ENCODE measurements at regions not wholly inside any gene's neighbourhood (a gene's known extent, or its start where the extent isn't known, plus 50 kb on each side); places are given as distances from the start of the nearest gene placed in this dataset.

DNA sequence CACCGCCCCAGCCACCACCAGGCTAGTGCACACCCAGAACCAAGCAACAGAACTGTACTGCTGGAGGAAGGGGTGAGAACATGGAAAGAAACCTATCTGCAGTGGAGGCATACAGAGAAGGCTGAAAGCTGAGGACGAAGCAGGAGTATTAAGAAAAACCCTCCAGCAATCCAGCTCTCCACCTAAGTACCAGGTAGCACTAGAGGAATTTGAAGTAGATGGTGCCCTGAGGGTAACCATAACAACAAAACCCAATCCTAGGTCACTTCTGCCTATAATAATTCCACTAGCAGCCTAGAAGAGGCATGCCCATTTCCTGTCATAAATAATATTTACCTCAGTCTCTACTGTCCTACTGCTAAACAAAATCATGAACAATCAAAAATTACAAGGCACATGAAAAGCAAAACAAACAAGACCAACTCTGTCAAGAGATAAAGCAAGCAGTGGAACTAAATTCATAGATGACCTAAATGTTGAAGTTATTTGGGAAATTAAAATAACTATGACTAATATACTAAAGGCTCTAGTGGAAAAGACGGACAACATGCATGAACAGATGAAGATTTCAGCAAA is 51.1 kb downstream of the HYCC1 start:
- no peak for DNase-seq

DNA sequence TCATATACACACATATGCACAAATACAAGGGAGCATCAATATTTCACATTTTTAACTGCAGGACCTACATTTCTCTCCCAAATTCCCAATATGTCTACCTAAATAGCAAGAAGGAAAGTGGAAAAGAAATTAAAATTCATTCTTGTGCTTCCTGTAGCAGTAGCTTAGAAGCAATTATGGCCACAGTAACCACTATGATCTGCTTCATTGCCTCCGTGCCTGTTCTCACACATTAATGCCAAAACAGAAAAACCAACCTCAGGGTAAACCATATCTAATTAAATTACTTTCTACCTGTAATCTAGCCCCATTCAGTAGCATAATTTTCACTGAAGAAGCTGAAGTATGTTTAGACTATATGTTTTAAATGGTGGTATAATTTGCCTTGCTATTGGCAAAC is 55.2 kb downstream of the HYCC1 start:
- DNase-seq = no peak

DNA sequence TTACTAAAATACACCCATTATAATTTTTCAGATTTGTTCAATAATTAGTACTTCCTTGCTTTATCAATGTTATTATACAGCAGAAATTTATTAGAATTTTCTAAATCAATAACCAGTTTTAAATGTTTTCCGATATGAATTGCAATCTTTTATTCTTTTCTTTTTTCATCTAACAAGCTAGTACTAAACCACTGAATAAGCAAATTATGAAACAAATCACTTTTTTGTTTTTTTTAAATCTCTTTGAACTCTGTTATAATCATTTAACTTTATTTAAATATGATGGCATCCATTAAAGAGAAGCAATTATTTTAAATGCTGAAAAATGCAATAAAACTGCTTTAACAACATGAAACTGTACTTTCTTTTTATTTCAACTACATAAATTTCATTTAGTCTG is 59.7 kb downstream of the HYCC1 start:
- no peak for DNase-seq

DNA sequence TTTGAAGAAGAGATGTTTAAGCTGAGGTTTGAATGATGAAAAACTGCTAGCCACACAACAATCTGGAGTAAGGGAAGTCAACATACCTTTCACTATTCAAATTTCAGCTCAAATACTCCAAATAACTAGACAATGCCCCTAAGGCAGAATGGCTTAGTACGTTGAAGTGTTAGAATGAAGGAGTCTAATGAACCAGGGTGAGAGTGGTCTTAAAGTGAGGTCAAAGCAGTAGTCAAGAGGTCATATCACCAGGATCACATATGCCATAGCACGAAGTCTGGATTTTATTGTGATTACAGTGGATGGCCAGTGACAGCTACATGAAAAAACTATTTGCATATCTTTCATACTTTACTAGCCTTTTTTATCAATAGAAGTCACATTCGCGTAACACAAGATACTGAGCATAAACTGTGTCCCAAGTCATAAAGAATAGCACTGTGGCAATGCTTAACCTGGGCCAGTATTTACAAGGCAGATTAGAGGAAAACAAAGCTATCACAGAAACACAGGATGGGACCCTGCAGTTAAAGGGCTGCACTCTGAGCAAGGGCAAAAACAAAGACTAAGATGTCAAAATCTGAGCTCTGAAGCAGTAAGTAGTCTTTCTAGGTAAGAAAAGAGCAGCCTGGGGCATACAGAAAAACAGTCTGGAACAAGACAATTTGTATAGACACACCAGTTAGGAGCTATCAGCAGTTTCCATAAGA is 61.5 kb downstream of the HYCC1 start:
- DNase-seq = no peak

DNA sequence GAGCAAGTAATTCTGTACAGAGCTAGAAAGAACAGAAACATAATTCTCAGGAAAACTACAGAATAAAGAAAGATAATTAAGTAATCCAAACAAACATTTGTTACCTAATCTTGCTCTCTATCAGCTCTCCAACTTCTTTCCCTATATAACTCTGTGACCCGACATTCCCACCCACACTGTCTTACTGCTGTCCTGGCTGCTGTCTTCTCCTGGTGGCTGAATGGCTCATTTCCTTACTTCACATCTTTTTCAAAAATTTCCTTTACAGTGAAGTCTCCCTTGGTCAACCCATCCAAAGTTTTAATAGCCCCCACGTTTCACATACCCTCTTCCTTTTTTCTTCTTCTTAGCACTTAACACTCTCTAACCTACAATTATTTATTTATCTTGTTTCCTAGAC is 64.0 kb downstream of the HYCC1 start:
- no peak for DNase-seq

GRCh38 chr7:22949221-22949620 is 64.7 kb downstream of the HYCC1 start:
- no peak for DNase-seq

GRCh38 chr7:22948770-22949169 is 65.2 kb downstream of the HYCC1 start:
- no peak for DNase-seq

DNA sequence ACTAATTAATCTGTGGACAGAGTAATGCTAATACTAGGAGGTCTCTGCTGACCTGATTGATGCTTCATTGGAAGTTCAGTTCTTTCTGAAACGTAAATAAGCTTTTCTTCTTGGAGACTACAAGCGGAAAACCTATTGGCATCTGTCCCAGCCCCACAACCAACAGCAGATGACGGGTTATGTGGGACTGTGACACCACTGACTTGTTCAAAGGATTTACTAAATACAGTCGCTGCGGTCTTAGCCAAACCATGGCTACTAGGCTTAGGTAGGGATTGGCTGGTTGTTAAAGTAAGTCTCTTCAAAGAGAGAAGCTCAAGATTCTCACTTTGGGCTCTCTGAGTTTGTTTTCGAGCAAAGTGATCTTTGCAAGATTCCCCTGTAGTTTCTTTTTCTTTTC is 68.3 kb downstream of the HYCC1 start:
- DNase-seq = no peak

- DNase-seq = no peak
Measured at GRCh38 chr7:22944510-22944909, 69.4 kb downstream of the HYCC1 start.

- DNase-seq = no peak
Measured at GRCh38 chr7:22944022-22944421, 69.9 kb downstream of the HYCC1 start.

GRCh38 chr7:22942191-22942590 is 71.7 kb downstream of the HYCC1 start:
- no peak for DNase-seq

GRCh38 chr7:22939842-22940241 is 74.1 kb downstream of the HYCC1 start:
- no peak for DNase-seq

DNA sequence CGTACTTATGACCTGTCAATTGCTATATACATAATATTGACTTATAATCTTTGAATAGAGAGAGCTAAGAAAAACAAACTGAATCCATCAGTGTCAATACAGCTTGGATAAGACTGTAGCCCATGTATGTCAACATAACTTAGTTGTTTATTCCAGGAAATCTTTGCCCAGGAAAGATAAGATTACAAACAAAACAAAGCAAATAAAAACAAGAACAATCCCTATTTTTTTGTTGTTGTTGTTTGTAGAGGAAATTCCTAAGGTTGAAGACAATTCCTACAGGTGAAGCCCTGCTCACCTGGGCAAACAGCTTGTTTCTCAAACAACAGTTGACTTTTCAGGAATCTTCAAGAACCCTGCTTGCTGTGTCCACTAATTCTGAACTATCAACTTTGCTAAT is 76.0 kb downstream of the HYCC1 start:
- DNase-seq = no peak

GRCh38 chr7:22936246-22936645 is 77.7 kb downstream of the HYCC1 start:
- no peak for DNase-seq

- no peak for DNase-seq
Measured at GRCh38 chr7:22935269-22935668, 78.7 kb downstream of the HYCC1 start.

- no peak for DNase-seq
Measured at GRCh38 chr7:22934473-22935065, 79.4 kb downstream of the HYCC1 start.

DNA sequence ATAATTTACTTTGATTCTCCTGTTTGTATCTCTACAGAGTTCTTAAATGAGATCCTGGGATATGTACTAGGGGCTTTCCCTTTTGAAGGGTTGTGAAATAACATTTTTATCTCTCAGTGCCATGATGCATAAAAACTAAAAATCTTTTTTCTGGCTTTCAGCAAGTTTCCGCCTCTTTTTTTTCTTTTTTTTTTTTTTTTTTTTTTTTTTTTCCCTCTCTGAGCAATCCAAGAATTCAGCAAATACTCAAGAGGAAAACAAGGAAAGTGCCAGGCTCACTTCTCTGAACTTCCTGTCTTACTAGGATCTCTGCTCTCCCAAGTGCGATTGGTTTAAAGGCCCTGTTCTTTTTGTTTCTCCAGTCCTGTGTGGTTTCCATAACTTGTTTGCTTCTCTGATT is 79.9 kb downstream of the HYCC1 start:
- no peak for DNase-seq

GRCh38 chr7:22932896-22933295 is 81.0 kb downstream of the HYCC1 start:
- no peak for DNase-seq

DNA sequence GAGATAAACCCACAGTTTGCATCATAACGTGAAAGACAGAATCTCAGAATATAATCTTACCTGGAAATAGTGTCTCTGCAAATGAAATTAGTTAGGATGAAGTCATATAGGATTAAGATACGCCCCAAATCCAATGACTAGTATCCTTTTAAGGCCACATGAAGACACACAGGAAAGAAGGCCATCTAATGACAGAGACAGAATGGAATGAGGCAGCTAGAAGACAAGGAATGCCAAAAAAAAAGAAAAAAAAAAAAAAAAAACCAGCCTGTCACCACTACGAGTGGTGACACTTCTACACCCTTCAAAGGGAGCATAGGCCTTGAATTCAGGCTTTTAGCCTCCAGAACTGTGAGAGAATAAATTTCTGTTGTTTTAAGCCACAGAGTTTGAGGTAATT is 82.9 kb downstream of the HYCC1 start:
- DNase-seq = no peak

DNA sequence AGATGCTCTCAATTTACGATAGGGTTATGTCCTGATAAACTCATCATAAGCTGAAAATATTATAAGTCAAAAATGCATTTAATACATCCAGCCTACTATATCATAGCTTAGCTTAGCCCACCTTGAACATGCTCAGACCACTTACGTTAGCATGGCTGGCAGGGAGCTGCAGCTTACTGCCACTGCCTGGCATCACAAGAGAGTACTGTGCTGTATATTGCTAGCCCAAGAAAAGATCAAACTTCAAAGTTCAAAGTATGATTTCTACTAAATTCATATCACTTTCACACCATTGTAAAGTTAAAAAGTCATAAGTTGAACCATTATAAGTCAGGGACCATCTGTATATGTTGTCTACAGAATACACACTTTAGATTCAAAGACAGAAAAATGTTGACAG is 91.6 kb downstream of the HYCC1 start:
- no peak for DNase-seq

DNA sequence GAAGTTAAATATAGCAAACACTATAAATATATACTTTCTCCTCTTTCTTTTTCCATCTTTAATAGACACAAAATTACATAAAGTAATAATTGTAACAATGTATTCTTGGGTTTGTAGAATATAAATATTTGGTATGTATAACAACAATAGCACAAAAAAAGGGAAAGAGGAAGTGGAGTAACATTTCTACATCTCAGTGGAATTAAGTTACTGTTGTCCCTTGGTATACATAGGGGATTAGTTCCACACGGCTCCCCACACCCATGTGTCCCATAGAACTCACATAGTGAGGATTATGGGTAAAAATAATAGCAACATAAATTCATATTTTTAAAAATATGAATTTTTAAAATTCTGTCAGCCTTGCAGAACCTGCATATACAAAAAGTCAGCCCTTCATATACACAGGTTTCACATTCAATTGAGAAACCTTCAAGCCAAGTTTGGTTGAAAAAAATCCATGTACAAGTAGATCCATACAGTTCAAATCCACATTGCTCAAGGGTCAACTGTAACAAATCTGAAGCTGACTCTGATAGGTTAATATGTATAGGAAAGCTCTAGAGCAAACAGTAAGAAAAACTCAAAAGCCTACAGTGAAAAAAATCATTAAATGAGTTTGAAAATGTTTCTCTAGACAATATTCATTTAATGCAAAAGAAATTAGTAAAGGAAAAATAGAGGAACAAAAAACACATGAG is 92.4 kb downstream of the HYCC1 start:
- no peak for DNase-seq

DNA sequence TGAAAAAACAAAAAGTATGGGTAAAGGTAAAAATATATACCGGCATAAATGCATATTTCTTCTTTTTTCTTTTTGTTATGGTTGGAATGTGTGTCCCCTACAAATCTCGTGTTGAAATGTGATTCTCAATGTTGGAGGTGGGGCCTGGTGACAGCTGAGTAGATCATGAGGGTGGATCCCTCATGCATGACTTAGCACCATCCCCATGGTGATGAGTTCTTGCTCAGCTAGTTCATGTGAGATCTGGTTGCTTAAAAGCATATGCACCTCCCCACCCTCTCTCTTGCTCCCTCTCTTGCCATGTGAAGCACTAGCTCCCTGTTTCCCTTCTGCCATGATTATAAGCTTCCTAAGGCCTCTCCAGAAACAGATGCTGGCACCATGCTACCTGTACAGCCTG is 93.3 kb downstream of the HYCC1 start:
- DNase-seq = no peak

GRCh38 chr7:22913158-22913557 is 90.5 kb upstream of the TOMM7 start:
- DNase-seq = no peak

- no peak for DNase-seq
Measured at GRCh38 chr7:22911889-22912288, 89.2 kb upstream of the TOMM7 start.

Measured in CD4-positive, alpha-beta T cell treated with Interleukin-4 for 4 hours (primary cell).